LoVo (cell line): ENCODE measurements at regions not wholly inside any gene's neighbourhood (a gene's known extent, or its start where the extent isn't known, plus 50 kb on each side); places are given as distances from the start of the nearest gene placed in this dataset.

Source experiments
- DNase-seq: peaks from one replicate; pipeline ENCODE4 v3.0.0-alpha.2; 2016; ENCODE audit warnings: low spot score

DNA sequence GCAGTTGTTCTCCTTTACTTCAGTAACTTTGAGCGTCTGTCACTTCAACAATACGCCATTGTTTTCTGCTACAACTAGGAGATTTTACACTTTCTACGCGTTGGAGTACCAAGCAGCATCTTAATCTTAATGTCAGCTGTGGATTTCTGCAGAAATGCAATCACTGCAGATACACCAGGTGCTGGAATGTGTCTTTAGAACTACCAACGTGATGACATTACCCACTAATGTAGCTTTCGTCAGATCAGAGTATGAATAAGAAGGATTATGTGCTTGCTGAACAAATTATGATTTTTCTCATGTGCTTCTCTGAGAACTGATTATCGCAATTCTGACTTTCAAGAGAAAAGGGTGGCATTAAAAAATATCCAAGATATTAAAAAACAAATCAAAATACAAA is 77.5 kb upstream of the CNTN3 start:
- DNase-seq: no peak

DNA sequence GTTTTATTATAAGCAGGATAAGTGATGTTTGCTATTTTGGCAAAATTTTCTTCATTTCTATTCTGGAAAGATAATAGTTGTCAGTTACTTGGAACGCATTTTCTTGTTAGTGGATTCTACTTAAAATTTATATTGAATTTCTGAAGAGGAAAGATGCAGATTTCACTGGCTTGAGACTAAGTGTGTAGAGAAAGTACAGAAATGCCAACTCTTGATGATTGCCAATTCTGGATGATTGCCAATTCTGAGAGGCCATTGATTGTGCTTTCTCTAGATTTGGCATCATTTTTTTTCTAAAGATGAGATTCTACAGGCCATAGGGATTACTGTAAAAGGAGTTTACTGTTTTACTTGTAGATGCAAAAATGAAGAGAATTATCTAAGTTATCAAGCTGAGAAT is 58.9 kb upstream of the CNTN3 start:
- no peak for DNase-seq

- DNase-seq: no peak
These were observed 50.1 kb upstream of the CNTN3 start for GRCh38 chr3:74664606-74665005.
